ENCODE measurements at regions not wholly inside any gene's neighbourhood (a gene's known extent, or its start where the extent isn't known, plus 50 kb on each side); places are given as distances from the start of the nearest gene placed in this dataset.

- no peaks in the 10 kb centered on the region for H3K9me3 ChIP-seq (ENCODE audit: low read depth)
- no peaks in the 10 kb centered on the region for H3K36me3 Mint-ChIP-seq
- no peak overlapping the region for H3K27ac ChIP-seq
- no peaks in the 10 kb centered on the region for H3K79me2 ChIP-seq (ENCODE audit: low read depth)
- H3K4me1 Mint-ChIP-seq: no peaks in the 10 kb centered on the region
- H3K4me3 Mint-ChIP-seq: no peak overlapping the region
- H3K27me3 Mint-ChIP-seq (ENCODE audit: insufficient read depth, low read depth): no peaks in the 10 kb centered on the region
- no peak for TF ChIP-seq EZH2phosphoT487 (IDR thresholded peaks at IDR 0.05)
- no peak for TF ChIP-seq EZH2 (IDR thresholded peaks at IDR 0.05)
- TF ChIP-seq, protein P1, sequence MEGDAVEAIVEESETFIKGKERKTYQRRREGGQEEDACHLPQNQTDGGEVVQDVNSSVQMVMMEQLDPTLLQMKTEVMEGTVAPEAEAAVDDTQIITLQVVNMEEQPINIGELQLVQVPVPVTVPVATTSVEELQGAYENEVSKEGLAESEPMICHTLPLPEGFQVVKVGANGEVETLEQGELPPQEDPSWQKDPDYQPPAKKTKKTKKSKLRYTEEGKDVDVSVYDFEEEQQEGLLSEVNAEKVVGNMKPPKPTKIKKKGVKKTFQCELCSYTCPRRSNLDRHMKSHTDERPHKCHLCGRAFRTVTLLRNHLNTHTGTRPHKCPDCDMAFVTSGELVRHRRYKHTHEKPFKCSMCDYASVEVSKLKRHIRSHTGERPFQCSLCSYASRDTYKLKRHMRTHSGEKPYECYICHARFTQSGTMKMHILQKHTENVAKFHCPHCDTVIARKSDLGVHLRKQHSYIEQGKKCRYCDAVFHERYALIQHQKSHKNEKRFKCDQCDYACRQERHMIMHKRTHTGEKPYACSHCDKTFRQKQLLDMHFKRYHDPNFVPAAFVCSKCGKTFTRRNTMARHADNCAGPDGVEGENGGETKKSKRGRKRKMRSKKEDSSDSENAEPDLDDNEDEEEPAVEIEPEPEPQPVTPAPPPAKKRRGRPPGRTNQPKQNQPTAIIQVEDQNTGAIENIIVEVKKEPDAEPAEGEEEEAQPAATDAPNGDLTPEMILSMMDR (IDR thresholded peaks at IDR 0.05): no peak
- H3F3A ChIP-seq (ENCODE audit: low read depth): no peaks in the 10 kb centered on the region
- H3K27ac Mint-ChIP-seq: no peak overlapping the region
- H2AFZ ChIP-seq (replicated peaks): no peak overlapping the region
- H3K9me3 Mint-ChIP-seq: no peaks in the 10 kb centered on the region
- no peaks in the 10 kb centered on the region for H4K20me1 ChIP-seq (ENCODE audit: low read depth)
- no peak overlapping the region for H3K9ac ChIP-seq
- H3K4me3 ChIP-seq: no peak overlapping the region
- H3K4me2 ChIP-seq: no peak overlapping the region
- no peaks in the 10 kb centered on the region for H3K36me3 ChIP-seq
- no peak for DNase-seq (ENCODE audit: low spot score)
- no peaks in the 10 kb centered on the region for H3K27me3 ChIP-seq
- no peaks in the 10 kb centered on the region for H3K4me1 ChIP-seq
Measured at GRCh38 chr13:86579662-86580061, 780.4 kb upstream of the SLITRK6 start.

GRCh38 chr13:86581706-86582105 lies 782.5 kb upstream of the SLITRK6 start:
- no peak overlapping the region for H3K4me3 ChIP-seq
- peaks cover 3% of the 10 kb centered on the region for H3K27me3 Mint-ChIP-seq (ENCODE audit: insufficient read depth, low read depth)
- no peak overlapping the region for H3K27ac ChIP-seq
- no peak overlapping the region for H2AFZ ChIP-seq (replicated peaks)
- H3K36me3 ChIP-seq: no peaks in the 10 kb centered on the region
- H3K9me3 ChIP-seq (ENCODE audit: low read depth): no peaks in the 10 kb centered on the region
- no peak overlapping the region for H3K4me3 Mint-ChIP-seq
- no peak for DNase-seq (ENCODE audit: low spot score)
- no peaks in the 10 kb centered on the region for H4K20me1 ChIP-seq (ENCODE audit: low read depth)
- H3K4me1 Mint-ChIP-seq: no peaks in the 10 kb centered on the region
- no peak for TF ChIP-seq EZH2 (IDR thresholded peaks at IDR 0.05)
- TF ChIP-seq, protein P1 (IDR thresholded peaks at IDR 0.05): no peak
- TF ChIP-seq EZH2phosphoT487 (IDR thresholded peaks at IDR 0.05): no peak
- H3K79me2 ChIP-seq (ENCODE audit: low read depth): no peaks in the 10 kb centered on the region
- no peak overlapping the region for H3K4me2 ChIP-seq
- H3K27me3 ChIP-seq: no peaks in the 10 kb centered on the region
- H3K36me3 Mint-ChIP-seq: no peaks in the 10 kb centered on the region
- H3K27ac Mint-ChIP-seq: no peak overlapping the region
- no peaks in the 10 kb centered on the region for H3K4me1 ChIP-seq
- H3F3A ChIP-seq (ENCODE audit: low read depth): no peaks in the 10 kb centered on the region
- no peaks in the 10 kb centered on the region for H3K9me3 Mint-ChIP-seq
- no peak overlapping the region for H3K9ac ChIP-seq

- Mint-ChIP-seq H3K36me3 (no peaks in the 10 kb centered on the region), H3K27me3 (ENCODE audit: insufficient read depth, low read depth) (peaks cover 4% of the 10 kb centered on the region), H3K27ac (no peak overlapping the region), H3K4me1 (no peaks in the 10 kb centered on the region), H3K9me3 (no peaks in the 10 kb centered on the region), H3K4me3 (no peak overlapping the region)
- H3K27ac ChIP-seq: no peak overlapping the region
- DNase-seq (ENCODE audit: low spot score): no peak
- H3K4me2 ChIP-seq: no peak overlapping the region
- no peaks in the 10 kb centered on the region for H4K20me1 ChIP-seq (ENCODE audit: low read depth)
- H3F3A ChIP-seq (ENCODE audit: low read depth): no peaks in the 10 kb centered on the region
- H3K4me1 ChIP-seq: no peaks in the 10 kb centered on the region
- TF ChIP-seq EZH2phosphoT487 (IDR thresholded peaks at IDR 0.05): no peak
- TF ChIP-seq EZH2 (IDR thresholded peaks at IDR 0.05): no peak
- TF ChIP-seq, protein P1 (IDR thresholded peaks at IDR 0.05): no peak
- no peaks in the 10 kb centered on the region for H3K9me3 ChIP-seq (ENCODE audit: low read depth)
- no peak overlapping the region for H3K4me3 ChIP-seq
- no peaks in the 10 kb centered on the region for H3K27me3 ChIP-seq
- no peaks in the 10 kb centered on the region for H3K36me3 ChIP-seq
- H3K79me2 ChIP-seq (ENCODE audit: low read depth): no peaks in the 10 kb centered on the region
- H3K9ac ChIP-seq: no peak overlapping the region
- H2AFZ ChIP-seq (replicated peaks): no peak overlapping the region
Measured at GRCh38 chr13:86584301-86584700, 785.1 kb upstream of the SLITRK6 start.

Data from neural progenitor cell (in vitro differentiated cells).